GM19023 (cell line): ENCODE measurements at regions not wholly inside any gene's neighbourhood (a gene's known extent, or its start where the extent isn't known, plus 50 kb on each side); places are given as distances from the start of the nearest gene placed in this dataset.

Experiments
- ATAC-seq: cut with Tn5 transposase; IDR thresholded peaks from one replicate; pipeline ENCODE4 v1.9.1; 2021; ENCODE audit warnings: mild to moderate bottlenecking, moderate library complexity; ENCODE audit not compliant: unreplicated experiment

- no peak for ATAC-seq
These were observed 275.5 kb upstream of the FMN2 start for GRCh38 chr1:239816081-239816782.

- no peak for ATAC-seq
These were observed 274.4 kb upstream of the FMN2 start for GRCh38 chr1:239817276-239817675.

- no peak for ATAC-seq
These were observed 273.9 kb upstream of the FMN2 start for GRCh38 chr1:239817801-239818200.

GRCh38 chr1:239819096-239819495, 272.6 kb upstream of the FMN2 start:
- no peak for ATAC-seq

- ATAC-seq: no peak
These were observed 271.9 kb upstream of the FMN2 start for GRCh38 chr1:239819756-239820250.

- ATAC-seq: no peak
These were observed 267.8 kb upstream of the FMN2 start for GRCh38 chr1:239823852-239824251.

GRCh38 chr1:239826211-239826610, 265.5 kb upstream of the FMN2 start:
- no peak for ATAC-seq

- no peak for ATAC-seq
These were observed 264.9 kb upstream of the FMN2 start for GRCh38 chr1:239826736-239827135.

GRCh38 chr1:239829535-239829934, 262.1 kb upstream of the FMN2 start:
- no peak for ATAC-seq

- no peak for ATAC-seq
These were observed 259.9 kb upstream of the FMN2 start for GRCh38 chr1:239831577-239832355.

GRCh38 chr1:239833723-239834122, 258.0 kb upstream of the FMN2 start:
- no peak for ATAC-seq

GRCh38 chr1:239835946-239836440, 255.7 kb upstream of the FMN2 start:
- no peak for ATAC-seq

GRCh38 chr1:239840336-239840735, 251.3 kb upstream of the FMN2 start:
- ATAC-seq: no peak

- ATAC-seq: no peak
These were observed 250.9 kb upstream of the FMN2 start for GRCh38 chr1:239840790-239841189.

GRCh38 chr1:239841631-239842030, 250.1 kb upstream of the FMN2 start:
- ATAC-seq: no peak

- no peak for ATAC-seq
These were observed 248.1 kb upstream of the FMN2 start for GRCh38 chr1:239843541-239843940.

GRCh38 chr1:239844833-239845232, 246.8 kb upstream of the FMN2 start:
- ATAC-seq: no peak

GRCh38 chr1:239854922-239855321, 236.8 kb upstream of the FMN2 start:
- no peak for ATAC-seq

GRCh38 chr1:239856067-239856466, 235.6 kb upstream of the FMN2 start:
- no peak for ATAC-seq

- ATAC-seq: no peak
These were observed 234.8 kb upstream of the FMN2 start for GRCh38 chr1:239856924-239857323.

GRCh38 chr1:239858057-239858456, 233.6 kb upstream of the FMN2 start:
- ATAC-seq: no peak

- no peak for ATAC-seq
These were observed 233.2 kb upstream of the FMN2 start for GRCh38 chr1:239858529-239858928.
